ENCODE measurements at regions not wholly inside any gene's neighbourhood (a gene's known extent, or its start where the extent isn't known, plus 50 kb on each side); places are given as distances from the start of the nearest gene placed in this dataset.

DNA sequence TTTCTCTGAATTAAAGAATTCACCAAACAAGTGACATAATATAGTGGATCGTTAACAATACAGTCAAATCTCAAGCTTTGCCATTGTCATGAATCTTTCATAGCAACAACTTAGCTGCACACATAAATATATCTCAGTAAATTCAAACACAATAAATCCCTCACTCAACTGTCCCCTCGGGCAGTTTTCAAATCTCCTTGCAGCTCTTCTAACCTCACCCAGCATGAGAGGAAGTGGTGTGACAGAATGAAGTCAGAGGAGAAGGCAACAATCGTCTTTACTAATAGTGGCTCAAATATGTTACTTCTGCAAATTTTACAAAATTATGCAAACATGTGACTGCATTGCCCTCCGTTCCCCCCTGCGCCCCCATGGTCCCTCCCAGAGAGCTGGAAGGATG is 148.2 kb downstream of the RAP2A start:
- no peak for TF ChIP-seq ZC3H10 (CRISPR knock-in tag; IDR thresholded peaks at IDR 0.05)
- no peak for TF ChIP-seq CREB5 (CRISPR knock-in tag; IDR thresholded peaks at IDR 0.05; ENCODE audit: low read depth)
- no peak for TF ChIP-seq RARB (CRISPR knock-in tag; IDR thresholded peaks at IDR 0.05)
- TF ChIP-seq ZNF8 (CRISPR knock-in tag; IDR thresholded peaks at IDR 0.05): no peak
- TF ChIP-seq PATZ1 (CRISPR knock-in tag; IDR thresholded peaks at IDR 0.05; ENCODE audit: borderline replicate concordance): no peak

Data from SK-N-SH treated with all-trans-retinoic acid at 6 μM for 48 hours (cell line).